ENCODE measurements at regions not wholly inside any gene's neighbourhood (a gene's known extent, or its start where the extent isn't known, plus 50 kb on each side); places are given as distances from the start of the nearest gene placed in this dataset.

GRCh38 chr5:60377826-60378225, 322.1 kb downstream of the DEPDC1B start:
- DNase-seq, result no peak
- Histone ChIP-seq H2BK15ac (ENCODE audit: low read depth, low read length) (no peak overlapping the region), H2BK20ac (ENCODE audit: low read depth, low read length, poor library complexity, severe bottlenecking) (no peak overlapping the region), H3T11ph (ENCODE audit: low read length) (no peak overlapping the region), H3K23ac (ENCODE audit: insufficient read length, low read depth, low read length) (no peak overlapping the region), H2AFZ (ENCODE audit: low read length) (no peak overlapping the region), H3K79me1 (ENCODE audit: insufficient read depth, low read depth, low read length, poor library complexity, severe bottlenecking) (no peaks in the 10 kb centered on the region), H3K4me1 (ENCODE audit: insufficient read depth, low read length) (no peaks in the 10 kb centered on the region), H3K23me2 (ENCODE audit: insufficient read length, low read depth, low read length, poor library complexity, severe bottlenecking) (no peaks in the 10 kb centered on the region), H2BK12ac (ENCODE audit: insufficient read length, low read depth, low read length) (no peak overlapping the region), H3K14ac (ENCODE audit: insufficient read depth, low read length) (no peak overlapping the region), H4K5ac (ENCODE audit: insufficient read length, low read depth, low read length) (no peak overlapping the region), H3K9me3 (ENCODE audit: control insufficient read depth, low read depth, low read length) (no peaks in the 10 kb centered on the region), H3K4ac (ENCODE audit: low read depth, low read length) (no peak overlapping the region), H3K4me2 (ENCODE audit: insufficient read depth, insufficient read length, low read length) (no peak overlapping the region), H2BK120ac (ENCODE audit: low read depth, low read length, poor library complexity, severe bottlenecking) (no peak overlapping the region), H3K9ac (ENCODE audit: extremely low read depth, insufficient read length, low read length) (no peak overlapping the region), H3K56ac (ENCODE audit: insufficient read length, low read depth, low read length) (no peak overlapping the region), H3K27me3 (ENCODE audit: insufficient read depth, low read length) (no peaks in the 10 kb centered on the region), H3K18ac (ENCODE audit: insufficient read length, low read depth, low read length) (no peak overlapping the region), H3K27ac (ENCODE audit: insufficient read length, low read depth, low read length) (no peak overlapping the region), H4K20me1 (ENCODE audit: control insufficient read depth, insufficient read depth, insufficient read length) (no peaks in the 10 kb centered on the region), H2AK5ac (ENCODE audit: insufficient read length, low read length) (no peak overlapping the region), H4K91ac (ENCODE audit: insufficient read length, low read depth, low read length) (no peak overlapping the region), H2BK5ac (ENCODE audit: insufficient read length, low read length) (no peak overlapping the region), H3K79me2 (ENCODE audit: insufficient read depth, low read length) (no peaks in the 10 kb centered on the region), H4K8ac (replicated peaks; ENCODE audit: insufficient read length, low read depth, low read length) (no peak overlapping the region)
- TF ChIP-seq CTCF (conservative IDR thresholded peaks at IDR 0.05), result no peak
- Mint-ChIP-seq H3K36me3 (ENCODE audit: insufficient read depth in 1 of 3, low read depth in 3 of 3) (no peaks in the 10 kb centered on the region), H3K9me3 (no peaks in the 10 kb centered on the region), H3K27me3 (ENCODE audit: low read depth) (no peaks in the 10 kb centered on the region), H3K4me3 (no peak overlapping the region), H3K4me1 (no peaks in the 10 kb centered on the region), H3K27ac (no peak overlapping the region)
- no CpG with 5 or more reads among the region's 1 CpG for WGBS (ENCODE audit: extremely low coverage, insufficient read length, low lambda C conversion rate)

Measured in H9 (cell line).